ENCODE measurements at regions not wholly inside any gene's neighbourhood (a gene's known extent, or its start where the extent isn't known, plus 50 kb on each side); places are given as distances from the start of the nearest gene placed in this dataset.

GRCh38 chr17:34780438-34780837 lies 180.8 kb downstream of the CCT6B start:
- no peaks in the 10 kb centered on the region for H3K36me3 Mint-ChIP-seq (ENCODE audit: insufficient read depth in 1 of 3, low read depth in 3 of 3)
- no peaks in the 10 kb centered on the region for H3K4me1 ChIP-seq (ENCODE audit: insufficient read depth, low read length)
- no peak overlapping the region for H2BK20ac ChIP-seq (ENCODE audit: low read depth, low read length, poor library complexity, severe bottlenecking)
- no peak for DNase-seq
- H3K4me1 Mint-ChIP-seq = peaks cover 0 to 8% of the 10 kb centered on the region in 2 experiments; a peak in 2 of 4 replicates
- H2AFZ ChIP-seq (ENCODE audit: low read length) = no peak overlapping the region
- H3K79me2 ChIP-seq (ENCODE audit: insufficient read depth, low read length) = no peaks in the 10 kb centered on the region
- TF ChIP-seq CTCF (conservative IDR thresholded peaks at IDR 0.05) = no peak
- no peak overlapping the region; the same call in 1 of the 2 replicates for H3K14ac ChIP-seq (ENCODE audit: insufficient read depth, low read length)
- H3T11ph ChIP-seq (ENCODE audit: low read length) = no peak overlapping the region
- no peak overlapping the region for H3K56ac ChIP-seq (ENCODE audit: insufficient read length, low read depth, low read length)
- H3K27ac ChIP-seq (ENCODE audit: insufficient read length, low read depth, low read length) = no peak overlapping the region
- no peak overlapping the region for H2AK5ac ChIP-seq (ENCODE audit: insufficient read length, low read length)
- H4K5ac ChIP-seq (ENCODE audit: insufficient read length, low read depth, low read length) = no peak overlapping the region
- H2BK120ac ChIP-seq (ENCODE audit: low read depth, low read length, poor library complexity, severe bottlenecking) = no peak overlapping the region
- H2BK15ac ChIP-seq (ENCODE audit: low read depth, low read length) = no peak overlapping the region
- H3K4me2 ChIP-seq (ENCODE audit: insufficient read depth, insufficient read length, low read length) = no peak overlapping the region
- peaks cover 15% of the 10 kb centered on the region for H3K27me3 Mint-ChIP-seq (ENCODE audit: low read depth)
- H3K18ac ChIP-seq (ENCODE audit: insufficient read length, low read depth, low read length) = no peak overlapping the region
- no peak overlapping the region for H4K91ac ChIP-seq (ENCODE audit: insufficient read length, low read depth, low read length)
- H4K8ac ChIP-seq (replicated peaks; ENCODE audit: insufficient read length, low read depth, low read length) = no peak overlapping the region
- no peaks in the 10 kb centered on the region for H3K79me1 ChIP-seq (ENCODE audit: insufficient read depth, low read depth, low read length, poor library complexity, severe bottlenecking)
- no peak overlapping the region for H3K23ac ChIP-seq (ENCODE audit: insufficient read length, low read depth, low read length)
- no peaks in the 10 kb centered on the region for H3K23me2 ChIP-seq (ENCODE audit: insufficient read length, low read depth, low read length, poor library complexity, severe bottlenecking)
- H2BK12ac ChIP-seq (ENCODE audit: insufficient read length, low read depth, low read length) = no peak overlapping the region
- H3K4me3 Mint-ChIP-seq = no peak overlapping the region
- H3K27me3 ChIP-seq (ENCODE audit: insufficient read depth, low read length) = 0 out of 2 replicates have a peak, but pooled peaks cover 2% of the 10 kb centered on the region
- H4K20me1 ChIP-seq (ENCODE audit: control insufficient read depth, insufficient read depth, insufficient read length) = no peaks in the 10 kb centered on the region
- no peak overlapping the region for H3K9ac ChIP-seq (ENCODE audit: extremely low read depth, insufficient read length, low read length)
- no peak overlapping the region for H3K4ac ChIP-seq (ENCODE audit: low read depth, low read length)
- H3K9me3 ChIP-seq (ENCODE audit: control insufficient read depth, low read depth, low read length) = no peaks in the 10 kb centered on the region
- WGBS (ENCODE audit: extremely low coverage, insufficient read length, low lambda C conversion rate) = no CpG with 5 or more reads among the region's 3 CpGs
- no peak overlapping the region; a peak in 1 of 7 replicates for H3K27ac Mint-ChIP-seq
- H3K9me3 Mint-ChIP-seq = no peaks in the 10 kb centered on the region
- H2BK5ac ChIP-seq (ENCODE audit: insufficient read length, low read length) = no peak overlapping the region

All from H9 (cell line).